SK-N-MC (cell line): ENCODE measurements at regions not wholly inside any gene's neighbourhood (a gene's known extent, or its start where the extent isn't known, plus 50 kb on each side); places are given as distances from the start of the nearest gene placed in this dataset.
"Not testable (repeated sequence)": the region's sequence is repeated elsewhere in the genome, so short reads cannot be mapped to it uniquely, and the experiment has no call there.

Experiments used
- EZH2 ChIP-seq: fragments of 200-600 bp; sonication (generic); IDR thresholded peaks from one replicate; pipeline ENCODE4 v1.6.1; 2017; ENCODE audit warnings: antibody characterized with exemption
- FOXP2 ChIP-seq: optimal IDR thresholded peaks from 2 replicates; pipeline ENCODE3; 2011; ENCODE audit warnings: mild to moderate bottlenecking, moderate library complexity; ENCODE audit not compliant: insufficient read depth; ENCODE audit errors: extremely low read length, control extremely low read depth
- POLR2AphosphoS5 ChIP-seq: IDR thresholded peaks from 2 replicates; pipeline ENCODE4 v1.6.1; 2012; ENCODE audit warnings: mild to moderate bottlenecking, low read depth, low read length, borderline replicate concordance

GRCh38 chr1:143839182-143839581 is 132.6 kb downstream of the FAM72C start:
- not testable (repeated sequence) for TF ChIP-seq POLR2AphosphoS5, EZH2, FOXP2
